ENCODE measurements at regions not wholly inside any gene's neighbourhood (a gene's known extent, or its start where the extent isn't known, plus 50 kb on each side); places are given as distances from the start of the nearest gene placed in this dataset.

GRCh38 chr2:136327162-136327852 is 209.4 kb upstream of the CXCR4 start (continued):
- no peak; the same call in 1 of the 2 replicates for TF ChIP-seq ZBTB40 (IDR thresholded peaks at IDR 0.05; ENCODE audit: borderline replicate concordance)
- TF ChIP-seq CHD2 (IDR thresholded peaks at IDR 0.05; ENCODE audit: borderline replicate concordance, low read depth, low read length), result peak; percentile 82
- no peak for TF ChIP-seq IRF3 (IDR thresholded peaks at IDR 0.05)
- TF ChIP-seq BMI1 (IDR thresholded peaks at IDR 0.05; ENCODE audit: borderline replicate concordance), result peak; percentile 65
- peak; percentile 83 for TF ChIP-seq NBN (IDR thresholded peaks at IDR 0.05)
- TF ChIP-seq STAT3 (IDR thresholded peaks at IDR 0.05; ENCODE audit: low read depth, low read length), result no peak
- TF ChIP-seq MYC (IDR thresholded peaks at IDR 0.05; ENCODE audit: insufficient read depth, insufficient read length, insufficient replicate concordance, low read length, severe bottlenecking), result no peak
- no peak for TF ChIP-seq RELA (IDR thresholded peaks at IDR 0.05; ENCODE audit: borderline replicate concordance, partially characterized antibody)
- no peak for TF ChIP-seq MTA3 (IDR thresholded peaks at IDR 0.05; ENCODE audit: borderline replicate concordance, low read length)

Measured in GM12878 (cell line).